ENCODE measurements at regions not wholly inside any gene's neighbourhood (a gene's known extent, or its start where the extent isn't known, plus 50 kb on each side); places are given as distances from the start of the nearest gene placed in this dataset.

GRCh38 chr10:100612601-100613595 is 77.2 kb downstream of the HIF1AN start:
- no peak overlapping the region for H3K4me3 ChIP-seq
- intact Hi-C loops (cut with DNase I): no loop called here
- ATAC-seq: no peak
- no peak for TF ChIP-seq CTCF (IDR thresholded peaks at IDR 0.05)
- H3K9me3 ChIP-seq: no peaks in the 10 kb centered on the region
- no peak overlapping the region for H3K27ac ChIP-seq
- H3K27me3 ChIP-seq (ENCODE audit: low read depth): peaks cover 31% of the 10 kb centered on the region
- no peak for DNase-seq
- no peaks in the 10 kb centered on the region for H3K36me3 ChIP-seq
- no peaks in the 10 kb centered on the region for H3K4me1 ChIP-seq

- intact Hi-C loops (cut with DNase I): no loop called here
Observed at GRCh38 chr10:100613846-100614245, 78.1 kb downstream of the HIF1AN start.

GRCh38 chr10:100614429-100615095 is 78.8 kb downstream of the HIF1AN start:
- H3K27me3 ChIP-seq (ENCODE audit: low read depth): peaks cover 30% of the 10 kb centered on the region
- no peak overlapping the region for H3K27ac ChIP-seq
- H3K4me1 ChIP-seq: no peaks in the 10 kb centered on the region
- no peaks in the 10 kb centered on the region for H3K36me3 ChIP-seq
- ATAC-seq: peak in 1 of 2 donors; percentile 22
- DNase-seq: no peak
- no peak for TF ChIP-seq CTCF (IDR thresholded peaks at IDR 0.05)
- no peak overlapping the region for H3K4me3 ChIP-seq
- intact Hi-C loops (cut with DNase I): no loop called here
- H3K9me3 ChIP-seq: no peaks in the 10 kb centered on the region

More at GRCh38 chr10:100613846-100614245, 78.1 kb downstream of the HIF1AN start:
- Histone ChIP-seq H3K27ac (no peak overlapping the region), H3K4me1 (no peaks in the 10 kb centered on the region), H3K36me3 (no peaks in the 10 kb centered on the region), H3K9me3 (no peaks in the 10 kb centered on the region), H3K4me3 (no peak overlapping the region), H3K27me3 (ENCODE audit: low read depth) (peaks cover 27% of the 10 kb centered on the region)
- no peak for TF ChIP-seq CTCF (IDR thresholded peaks at IDR 0.05)
- ATAC-seq (no peak), DNase-seq (no peak)

GRCh38 chr10:100615241-100615640 is 79.5 kb downstream of the HIF1AN start:
- H3K36me3 ChIP-seq: no peaks in the 10 kb centered on the region
- no peak overlapping the region for H3K27ac ChIP-seq
- H3K4me1 ChIP-seq: no peaks in the 10 kb centered on the region
- no peak overlapping the region for H3K4me3 ChIP-seq
- H3K27me3 ChIP-seq (ENCODE audit: low read depth): peaks cover 37% of the 10 kb centered on the region
- intact Hi-C loops (cut with DNase I): no loop called here
- no peak for TF ChIP-seq CTCF (IDR thresholded peaks at IDR 0.05)
- H3K9me3 ChIP-seq: no peaks in the 10 kb centered on the region
- DNase-seq (no peak), ATAC-seq (no peak)

GRCh38 chr10:100615908-100616307 is 80.2 kb downstream of the HIF1AN start:
- intact Hi-C loops (cut with DNase I): no loop called here
- H3K9me3 ChIP-seq: no peaks in the 10 kb centered on the region

More at GRCh38 chr10:100615908-100616307, 80.2 kb downstream of the HIF1AN start:
- Histone ChIP-seq H3K4me3 (no peak overlapping the region), H3K27ac (no peak overlapping the region), H3K36me3 (no peaks in the 10 kb centered on the region), H3K4me1 (no peaks in the 10 kb centered on the region), H3K27me3 (ENCODE audit: low read depth) (peaks cover 44% of the 10 kb centered on the region)
- DNase-seq: no peak
- no peak for TF ChIP-seq CTCF (IDR thresholded peaks at IDR 0.05)
- ATAC-seq: no peak
